LNCaP clone FGC (cell line): ENCODE measurements at regions not wholly inside any gene's neighbourhood (a gene's known extent, or its start where the extent isn't known, plus 50 kb on each side); places are given as distances from the start of the nearest gene placed in this dataset.

Source experiments
- DNase-seq: peaks from one replicate; pipeline ENCODE4 v3.0.0-alpha.2; 2011; ENCODE audit warnings: low read depth
- H3K4me3 ChIP-seq: 2 replicates; pipeline ENCODE4 v1.5.1; 2011; ENCODE audit warnings: mild to moderate bottlenecking, low read depth, low read length, control low read depth
- CTCF ChIP-seq: IDR thresholded peaks from 2 replicates; pipeline ENCODE4 v1.5.1; 2012; ENCODE audit warnings: mild to moderate bottlenecking; ENCODE audit not compliant: control insufficient read depth, insufficient read depth; ENCODE audit errors: extremely low read depth

GRCh38 chr3:144426967-144427366, 455.3 kb downstream of the DIPK2A start:
- no peak for DNase-seq
- no peak for TF ChIP-seq CTCF
- H3K4me3 ChIP-seq, result no peak overlapping the region

- no peak for DNase-seq
- H3K4me3 ChIP-seq, result no peak overlapping the region
- TF ChIP-seq CTCF, result no peak
These were observed 458.1 kb downstream of the DIPK2A start for GRCh38 chr3:144429719-144430121.

GRCh38 chr3:144431134-144431533, 459.5 kb downstream of the DIPK2A start:
- H3K4me3 ChIP-seq, result no peak overlapping the region
- TF ChIP-seq CTCF, result no peak
- no peak for DNase-seq

- no peak overlapping the region for H3K4me3 ChIP-seq
- DNase-seq, result no peak
- TF ChIP-seq CTCF, result no peak
These were observed 461.4 kb downstream of the DIPK2A start for GRCh38 chr3:144433006-144433405.

- no peak for DNase-seq
- H3K4me3 ChIP-seq, result no peak overlapping the region
- no peak for TF ChIP-seq CTCF
These were observed 466.4 kb downstream of the DIPK2A start for GRCh38 chr3:144437989-144438388.

GRCh38 chr3:144444061-144444460, 472.4 kb downstream of the DIPK2A start:
- no peak overlapping the region for H3K4me3 ChIP-seq
- no peak for TF ChIP-seq CTCF
- no peak for DNase-seq

GRCh38 chr3:144444546-144444945, 472.9 kb downstream of the DIPK2A start:
- no peak for TF ChIP-seq CTCF
- no peak for DNase-seq
- no peak overlapping the region for H3K4me3 ChIP-seq
